GM12864 (cell line): ENCODE measurements at regions not wholly inside any gene's neighbourhood (a gene's known extent, or its start where the extent isn't known, plus 50 kb on each side); places are given as distances from the start of the nearest gene placed in this dataset.

Experiments
- DNase-seq: peaks from one replicate; pipeline ENCODE4 v3.0.0-alpha.2; 2011; ENCODE audit warnings: low read depth
- H3K4me3 ChIP-seq: 2 replicates; pipeline ENCODE4 v1.5.1; 2011; ENCODE audit warnings: mild to moderate bottlenecking, low read depth, low read length, control low read depth
- TF ChIP-seq, protein P1 (sequence below): IDR thresholded peaks from 2 replicates; pipeline ENCODE4 v1.5.1; 2011; ENCODE audit warnings: low read depth, mild to moderate bottlenecking, moderate library complexity, low read length, control low read depth, inconsistent platforms; ENCODE audit errors: missing control alignments

GRCh38 chr5:2147504-2148311, 265.0 kb upstream of the IRX4 start:
- TF ChIP-seq, protein P1, sequence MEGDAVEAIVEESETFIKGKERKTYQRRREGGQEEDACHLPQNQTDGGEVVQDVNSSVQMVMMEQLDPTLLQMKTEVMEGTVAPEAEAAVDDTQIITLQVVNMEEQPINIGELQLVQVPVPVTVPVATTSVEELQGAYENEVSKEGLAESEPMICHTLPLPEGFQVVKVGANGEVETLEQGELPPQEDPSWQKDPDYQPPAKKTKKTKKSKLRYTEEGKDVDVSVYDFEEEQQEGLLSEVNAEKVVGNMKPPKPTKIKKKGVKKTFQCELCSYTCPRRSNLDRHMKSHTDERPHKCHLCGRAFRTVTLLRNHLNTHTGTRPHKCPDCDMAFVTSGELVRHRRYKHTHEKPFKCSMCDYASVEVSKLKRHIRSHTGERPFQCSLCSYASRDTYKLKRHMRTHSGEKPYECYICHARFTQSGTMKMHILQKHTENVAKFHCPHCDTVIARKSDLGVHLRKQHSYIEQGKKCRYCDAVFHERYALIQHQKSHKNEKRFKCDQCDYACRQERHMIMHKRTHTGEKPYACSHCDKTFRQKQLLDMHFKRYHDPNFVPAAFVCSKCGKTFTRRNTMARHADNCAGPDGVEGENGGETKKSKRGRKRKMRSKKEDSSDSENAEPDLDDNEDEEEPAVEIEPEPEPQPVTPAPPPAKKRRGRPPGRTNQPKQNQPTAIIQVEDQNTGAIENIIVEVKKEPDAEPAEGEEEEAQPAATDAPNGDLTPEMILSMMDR = no peak
- no peak overlapping the region for H3K4me3 ChIP-seq
- no peak for DNase-seq

GRCh38 chr5:2143646-2144353, 261.1 kb upstream of the IRX4 start:
- DNase-seq = no peak
- no peak overlapping the region for H3K4me3 ChIP-seq
- TF ChIP-seq, protein P1 = no peak

DNA sequence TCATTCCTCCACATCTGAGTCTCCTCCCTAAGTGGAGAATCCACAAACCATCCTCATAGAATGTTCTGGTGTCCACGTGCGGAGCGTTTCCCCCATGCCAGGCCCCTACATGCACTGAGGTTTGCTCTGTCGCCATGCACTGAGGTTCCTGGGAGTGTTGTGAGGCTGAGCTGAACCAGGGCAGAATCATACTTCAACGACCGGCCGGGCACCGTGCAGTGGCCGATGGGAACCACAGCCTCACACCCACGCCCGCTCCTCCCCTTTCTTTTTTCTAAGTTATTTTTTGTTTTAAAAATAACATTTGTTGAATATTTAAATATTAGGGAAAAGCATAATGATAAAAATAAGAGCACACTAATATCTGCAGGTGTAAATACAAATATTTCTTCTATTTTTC, 260.4 kb upstream of the IRX4 start:
- TF ChIP-seq, protein P1 = no peak
- DNase-seq = no peak
- H3K4me3 ChIP-seq = no peak overlapping the region

- no peak for DNase-seq
- H3K4me3 ChIP-seq = no peak overlapping the region
These were observed 259.8 kb upstream of the IRX4 start for GRCh38 chr5:2142456-2142954.

DNA sequence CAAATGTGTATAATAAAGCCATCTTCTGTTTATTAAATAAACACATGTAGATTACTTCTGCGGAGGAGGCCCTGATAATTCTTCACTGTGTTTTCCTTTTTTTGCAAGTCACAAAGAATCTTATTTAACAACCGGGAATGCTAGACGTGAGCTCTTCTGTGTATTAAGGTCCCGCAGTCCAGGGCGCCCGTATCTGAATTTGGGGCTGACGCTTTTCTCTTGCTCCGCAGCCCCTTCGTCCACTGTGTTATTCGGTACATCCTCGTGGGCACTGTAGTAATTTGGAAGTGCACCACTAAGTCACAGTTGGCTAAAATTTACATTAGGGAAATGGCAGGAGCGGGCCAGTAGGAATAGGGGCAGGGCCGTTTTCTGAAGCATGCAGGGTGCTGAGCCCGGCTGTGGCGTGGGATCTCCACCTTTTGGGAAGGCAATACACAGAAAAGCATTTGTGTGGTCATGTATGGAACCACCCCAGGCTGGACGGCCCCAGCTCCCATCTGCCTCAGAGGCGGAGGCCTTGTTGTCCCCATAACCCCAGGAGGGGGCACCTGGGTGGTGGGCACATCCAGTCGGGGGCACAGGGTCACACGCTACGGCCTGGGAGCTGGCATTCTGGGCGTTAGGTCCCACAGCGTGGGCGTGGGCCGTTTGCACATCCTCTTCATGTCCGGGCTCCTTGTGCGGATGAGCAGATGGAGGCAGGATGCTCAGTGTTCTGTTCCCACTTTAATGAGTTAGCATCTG, 258.7 kb upstream of the IRX4 start:
- DNase-seq = no peak
- TF ChIP-seq, protein P1 = no peak
- no peak overlapping the region for H3K4me3 ChIP-seq

More at GRCh38 chr5:2142456-2142954, 259.8 kb upstream of the IRX4 start:
- TF ChIP-seq, protein P1 = no peak

DNA sequence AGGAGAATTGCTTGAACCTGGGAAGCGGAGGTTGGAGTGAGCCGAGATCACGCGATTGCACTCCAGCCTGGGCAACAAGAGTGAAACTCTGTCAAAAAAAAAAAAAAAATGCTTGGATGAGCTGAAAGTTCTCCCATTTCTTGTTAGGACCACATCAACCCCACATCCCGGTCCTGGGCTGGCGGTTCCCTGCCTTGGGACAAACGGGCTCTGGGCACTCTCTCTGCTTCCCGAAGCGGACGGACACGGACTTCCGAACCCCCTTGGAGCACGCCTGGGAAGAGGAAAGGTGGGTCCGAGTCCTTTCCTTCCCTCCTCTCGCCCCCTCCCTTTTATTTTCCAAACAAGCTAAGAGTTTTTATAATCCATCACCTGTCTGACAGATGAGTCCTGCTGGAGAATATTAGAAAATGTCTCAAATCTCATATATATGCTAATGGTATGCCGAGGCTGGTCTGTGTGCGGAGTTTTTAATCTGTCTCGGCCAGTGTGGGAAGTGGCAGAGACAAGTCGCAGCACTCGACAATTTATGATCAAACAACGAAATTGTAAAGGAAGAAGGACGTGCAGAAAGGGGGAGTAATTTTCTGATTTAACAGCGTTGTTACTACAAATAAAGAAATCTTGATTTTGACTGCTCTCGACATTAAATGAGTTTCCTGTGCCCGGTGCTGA, 257.9 kb upstream of the IRX4 start:
- no peak for DNase-seq
- no peak overlapping the region for H3K4me3 ChIP-seq
- TF ChIP-seq, protein P1 = no peak
